ENCODE measurements at regions not wholly inside any gene's neighbourhood (a gene's known extent, or its start where the extent isn't known, plus 50 kb on each side); places are given as distances from the start of the nearest gene placed in this dataset.

DNA sequence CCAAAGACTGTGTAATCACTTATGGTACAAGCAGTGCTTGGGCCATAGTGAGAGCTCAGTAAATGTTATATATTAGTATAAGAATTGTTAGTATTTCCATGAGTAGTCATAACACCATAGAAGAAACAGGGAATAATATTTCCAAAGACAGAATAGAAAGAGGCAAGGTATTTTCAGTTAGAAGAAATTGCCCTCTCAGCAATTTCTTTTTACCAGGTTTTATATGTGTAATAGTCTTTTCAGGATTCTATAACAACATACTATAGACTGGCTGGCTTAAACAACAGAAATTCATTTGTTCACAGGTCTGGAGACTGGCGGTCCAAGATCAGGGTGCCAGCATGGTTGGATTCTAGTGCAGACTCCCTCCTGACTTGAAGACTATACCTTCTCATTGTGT, 485.7 kb downstream of the FOXO1 start:
- TF ChIP-seq, protein P1, sequence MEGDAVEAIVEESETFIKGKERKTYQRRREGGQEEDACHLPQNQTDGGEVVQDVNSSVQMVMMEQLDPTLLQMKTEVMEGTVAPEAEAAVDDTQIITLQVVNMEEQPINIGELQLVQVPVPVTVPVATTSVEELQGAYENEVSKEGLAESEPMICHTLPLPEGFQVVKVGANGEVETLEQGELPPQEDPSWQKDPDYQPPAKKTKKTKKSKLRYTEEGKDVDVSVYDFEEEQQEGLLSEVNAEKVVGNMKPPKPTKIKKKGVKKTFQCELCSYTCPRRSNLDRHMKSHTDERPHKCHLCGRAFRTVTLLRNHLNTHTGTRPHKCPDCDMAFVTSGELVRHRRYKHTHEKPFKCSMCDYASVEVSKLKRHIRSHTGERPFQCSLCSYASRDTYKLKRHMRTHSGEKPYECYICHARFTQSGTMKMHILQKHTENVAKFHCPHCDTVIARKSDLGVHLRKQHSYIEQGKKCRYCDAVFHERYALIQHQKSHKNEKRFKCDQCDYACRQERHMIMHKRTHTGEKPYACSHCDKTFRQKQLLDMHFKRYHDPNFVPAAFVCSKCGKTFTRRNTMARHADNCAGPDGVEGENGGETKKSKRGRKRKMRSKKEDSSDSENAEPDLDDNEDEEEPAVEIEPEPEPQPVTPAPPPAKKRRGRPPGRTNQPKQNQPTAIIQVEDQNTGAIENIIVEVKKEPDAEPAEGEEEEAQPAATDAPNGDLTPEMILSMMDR (IDR thresholded peaks at IDR 0.05; ENCODE audit: insufficient read depth, low read length, poor library complexity, severe bottlenecking) = no peak
- no peak for TF ChIP-seq EZH2phosphoT487 (conservative IDR thresholded peaks at IDR 0.05; ENCODE audit: low read length)

Measured in SU-DHL-6 (cell line).